CD4-positive, alpha-beta T cell (primary cell): ENCODE measurements at regions not wholly inside any gene's neighbourhood (a gene's known extent, or its start where the extent isn't known, plus 50 kb on each side); places are given as distances from the start of the nearest gene placed in this dataset.

ENCODE experiments used
- ATAC-seq: fragments of 200-7000 bp; cut with Tn5 transposase; one replicate; pipeline ENCODE4 v1.10.0; 2022; ENCODE audit warnings: mild to moderate bottlenecking; ENCODE audit not compliant: poor library complexity
- CTCF ChIA-PET: fragments of 350-600 bp; sonication (Branson Sonifier 250); formaldehyde crosslinking; loops from one replicate; lab custom pipeline; 2021; ENCODE audit warnings: antibody characterized with exemption, inconsistent platforms; lab: Charles Lee
- POLR2A ChIA-PET: fragments of 350-600 bp; sonication (Branson Sonifier 250); formaldehyde crosslinking; loops from one replicate; lab custom pipeline; 2021; ENCODE audit warnings: antibody characterized with exemption, inconsistent platforms; lab: Charles Lee
- DNase-seq, 14 experiments: peaks; one replicate each; pipeline ENCODE4 v3.0.0-alpha.2; 2013 to 2020; ENCODE audit warnings: mixed read lengths in 2 of 14
- H3K27ac ChIP-seq, 2 donors: one replicate each; pipeline versions ENCODE4 v1.5.1 to v1.7.0; 2013; ENCODE audit warnings: low read length in 2 of 2, low read depth in 1 of 2, mild to moderate bottlenecking in 1 of 2
- H3K27me3 ChIP-seq, 2 experiments: 1 replicate in 1 of 2; 2 replicates in 1 of 2; pipeline versions ENCODE4 v1.6.1 to v1.7.0; 2013; ENCODE audit warnings: low read length in 2 of 2, control low read depth in 1 of 2, mild to moderate bottlenecking in 1 of 2, moderate library complexity in 1 of 2; ENCODE audit not compliant: insufficient read depth in 2 of 2, control insufficient read depth in 1 of 2
- H3K36me3 ChIP-seq: one replicate; pipeline ENCODE4 v1.6.1; 2013; ENCODE audit warnings: low read length, control low read depth; ENCODE audit not compliant: insufficient read depth
- H3K4me1 ChIP-seq: one replicate; pipeline ENCODE4 v1.6.1; 2013; ENCODE audit warnings: low read length, control low read depth; ENCODE audit not compliant: insufficient read depth
- H3K4me3 ChIP-seq: one replicate; pipeline ENCODE4 v1.5.1; 2013; ENCODE audit warnings: mild to moderate bottlenecking, low read length, moderate library complexity
- H3K9me3 ChIP-seq, 2 experiments: 1 replicate in 1 of 2; 2 replicates in 1 of 2; pipeline versions ENCODE4 v1.6.1 to v1.7.0; 2013; ENCODE audit warnings: low read length in 2 of 2, mild to moderate bottlenecking in 2 of 2, control low read depth in 1 of 2, moderate library complexity in 1 of 2; ENCODE audit not compliant: control insufficient read depth in 1 of 2, insufficient read depth in 1 of 2
- H3K27ac Mint-ChIP-seq: one replicate; pipeline ENCODE4 v1.8.0; 2020; ENCODE audit warnings: mixed read lengths
- H3K27me3 Mint-ChIP-seq: one replicate; pipeline ENCODE4 v1.8.0; 2021; ENCODE audit warnings: mixed read lengths
- H3K36me3 Mint-ChIP-seq: one replicate; pipeline ENCODE4 v1.8.0; 2021; ENCODE audit warnings: low read depth, mixed read lengths
- H3K4me1 Mint-ChIP-seq: one replicate; pipeline ENCODE4 v1.8.0; 2021; ENCODE audit warnings: low read depth, mixed read lengths
- H3K4me3 Mint-ChIP-seq: one replicate; pipeline ENCODE4 v1.8.0; 2020; ENCODE audit warnings: mild to moderate bottlenecking, mixed read lengths
- H3K9me3 Mint-ChIP-seq: one replicate; pipeline ENCODE4 v1.8.0; 2020; ENCODE audit warnings: mixed read lengths
- CTCF ChIP-seq: fragments of 200-600 bp; IDR thresholded peaks from one replicate; pipeline ENCODE4 v1.8.0; 2022; ENCODE audit warnings: antibody characterized with exemption, mild to moderate bottlenecking
- intact Hi-C, 2 experiments: fragments of 100-400 bp; cut with DNase I in 1 of 2; cut with micrococcal nuclease in 1 of 2; formaldehyde crosslinking; loops; one replicate each; pipeline versions ENCODE4 v1.15.1 to v1.9.0; 2023 to 2025; cut with DNase I, micrococcal nuclease

DNA sequence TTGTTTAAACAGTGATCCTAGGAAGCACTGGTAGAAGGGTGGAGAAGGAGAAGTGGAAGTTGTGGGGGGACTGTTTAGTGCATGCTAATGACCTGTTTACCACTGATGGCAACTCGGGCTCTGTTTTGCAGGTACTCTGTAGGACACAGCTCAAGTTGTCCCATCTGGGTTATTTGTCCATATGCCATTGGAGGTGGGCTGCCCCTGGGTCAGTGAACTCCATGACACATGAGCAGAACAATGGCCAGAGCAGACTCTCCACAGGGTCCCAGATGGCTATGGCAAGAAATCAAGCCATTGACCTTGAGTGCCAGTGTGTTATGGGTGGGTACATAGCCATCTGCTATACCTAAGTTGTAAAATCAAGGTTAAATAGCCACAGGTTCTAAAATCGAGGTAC, 175.9 kb downstream of the GAS1 start:
- no peak for ATAC-seq
- Histone ChIP-seq H3K27me3 (no peaks in the 10 kb centered on the region), H3K9me3 (peaks cover 0 to 4% of the 10 kb centered on the region in 2 experiments), H3K4me1 (no peaks in the 10 kb centered on the region), H3K4me3 (no peak overlapping the region), H3K27ac (no peak overlapping the region), H3K36me3 (no peaks in the 10 kb centered on the region)
- ChIA-PET CTCF (no interaction called here), POLR2A (no interaction called here)
- no peaks in the 10 kb centered on the region for H3K9me3 Mint-ChIP-seq
- no peak overlapping the region for H3K27ac Mint-ChIP-seq
- no peaks in the 10 kb centered on the region for H3K4me1 Mint-ChIP-seq
- peaks cover 5% of the 10 kb centered on the region for H3K27me3 Mint-ChIP-seq
- H3K36me3 Mint-ChIP-seq = no peaks in the 10 kb centered on the region
- H3K4me3 Mint-ChIP-seq = no peak overlapping the region
- DNase-seq = no peak
- intact Hi-C loops = no loop called here
- TF ChIP-seq CTCF = no peak

- Histone ChIP-seq H3K4me1 (no peaks in the 10 kb centered on the region), H3K9me3 (peaks cover 0 to 11% of the 10 kb centered on the region in 2 experiments), H3K4me3 (no peak overlapping the region), H3K36me3 (no peaks in the 10 kb centered on the region), H3K27ac (no peak overlapping the region), H3K27me3 (no peaks in the 10 kb centered on the region)
- Mint-ChIP-seq H3K9me3 (no peaks in the 10 kb centered on the region), H3K27ac (no peak overlapping the region), H3K36me3 (no peaks in the 10 kb centered on the region), H3K4me3 (no peak overlapping the region), H3K27me3 (peaks cover 5% of the 10 kb centered on the region), H3K4me1 (no peaks in the 10 kb centered on the region)
- ATAC-seq (no peak), DNase-seq (no peak)
- ChIA-PET CTCF (no interaction called here), POLR2A (no interaction called here)
- TF ChIP-seq CTCF = no peak
- intact Hi-C loops = no loop called here
These were observed 178.6 kb downstream of the GAS1 start for GRCh38 chr9:86768709-86769108.

GRCh38 chr9:86768020-86768419, 179.3 kb downstream of the GAS1 start:
- Mint-ChIP-seq H3K27me3 (peaks cover 5% of the 10 kb centered on the region), H3K36me3 (no peaks in the 10 kb centered on the region), H3K4me3 (no peak overlapping the region), H3K4me1 (no peaks in the 10 kb centered on the region), H3K27ac (no peak overlapping the region), H3K9me3 (no peaks in the 10 kb centered on the region)
- Histone ChIP-seq H3K4me3 (no peak overlapping the region), H3K27ac (no peak overlapping the region), H3K36me3 (no peaks in the 10 kb centered on the region), H3K9me3 (peaks cover 0 to 11% of the 10 kb centered on the region in 2 experiments), H3K4me1 (no peaks in the 10 kb centered on the region), H3K27me3 (no peaks in the 10 kb centered on the region)
- ChIA-PET POLR2A (no interaction called here), CTCF (no interaction called here)
- DNase-seq = no peak
- intact Hi-C loops = no loop called here
- no peak for ATAC-seq
- TF ChIP-seq CTCF = no peak
